SU-DHL-6 (cell line): ENCODE measurements at regions not wholly inside any gene's neighbourhood (a gene's known extent, or its start where the extent isn't known, plus 50 kb on each side); places are given as distances from the start of the nearest gene placed in this dataset.

Experiments
- CTCF ChIP-seq: fragments of 200-600 bp; sonication (generic); IDR thresholded peaks from one replicate; pipeline ENCODE4 v1.5.1; 2017; ENCODE audit warnings: antibody characterized with exemption, mild to moderate bottlenecking, low read length, moderate library complexity; ENCODE audit not compliant: insufficient read depth, poor library complexity, severe bottlenecking
- EZH2phosphoT487 ChIP-seq: fragments of 200-600 bp; sonication (generic), shearing (Covaris generic); conservative IDR thresholded peaks from 2 replicates; pipeline ENCODE4 v1.6.1; 2018; ENCODE audit warnings: mild to moderate bottlenecking, antibody characterized with exemption, low read length, moderate library complexity, mixed read lengths

- TF ChIP-seq CTCF = no peak
- TF ChIP-seq EZH2phosphoT487 = no peak
These were observed 523.1 kb downstream of the HTR1B start for GRCh38 chr6:76940191-76940590.
